ENCODE measurements at regions not wholly inside any gene's neighbourhood (a gene's known extent, or its start where the extent isn't known, plus 50 kb on each side); places are given as distances from the start of the nearest gene placed in this dataset.

- H3K36me3 ChIP-seq, result no peaks in the 10 kb centered on the region
- H3K4me3 ChIP-seq, result no peak overlapping the region
- no peaks in the 10 kb centered on the region for H3K4me1 ChIP-seq (ENCODE audit: low read depth)
- H3K27me3 ChIP-seq, result no peaks in the 10 kb centered on the region
- H3K9me3 ChIP-seq (ENCODE audit: low read depth), result no peaks in the 10 kb centered on the region
- H3K27ac ChIP-seq, result no peak overlapping the region
- DNase-seq (ENCODE audit: low read depth in 1 of 2, low spot score in 1 of 2), result no peak
- TF ChIP-seq, protein P1, sequence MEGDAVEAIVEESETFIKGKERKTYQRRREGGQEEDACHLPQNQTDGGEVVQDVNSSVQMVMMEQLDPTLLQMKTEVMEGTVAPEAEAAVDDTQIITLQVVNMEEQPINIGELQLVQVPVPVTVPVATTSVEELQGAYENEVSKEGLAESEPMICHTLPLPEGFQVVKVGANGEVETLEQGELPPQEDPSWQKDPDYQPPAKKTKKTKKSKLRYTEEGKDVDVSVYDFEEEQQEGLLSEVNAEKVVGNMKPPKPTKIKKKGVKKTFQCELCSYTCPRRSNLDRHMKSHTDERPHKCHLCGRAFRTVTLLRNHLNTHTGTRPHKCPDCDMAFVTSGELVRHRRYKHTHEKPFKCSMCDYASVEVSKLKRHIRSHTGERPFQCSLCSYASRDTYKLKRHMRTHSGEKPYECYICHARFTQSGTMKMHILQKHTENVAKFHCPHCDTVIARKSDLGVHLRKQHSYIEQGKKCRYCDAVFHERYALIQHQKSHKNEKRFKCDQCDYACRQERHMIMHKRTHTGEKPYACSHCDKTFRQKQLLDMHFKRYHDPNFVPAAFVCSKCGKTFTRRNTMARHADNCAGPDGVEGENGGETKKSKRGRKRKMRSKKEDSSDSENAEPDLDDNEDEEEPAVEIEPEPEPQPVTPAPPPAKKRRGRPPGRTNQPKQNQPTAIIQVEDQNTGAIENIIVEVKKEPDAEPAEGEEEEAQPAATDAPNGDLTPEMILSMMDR (IDR thresholded peaks at IDR 0.05; ENCODE audit: low read depth, low read length), result no peak
Observed at GRCh38 chr10:111200505-111201186, 123.8 kb downstream of the ADRA2A start.

- H3K4me3 ChIP-seq, result no peak overlapping the region
- H3K27me3 ChIP-seq, result no peaks in the 10 kb centered on the region
- no peak overlapping the region for H3K27ac ChIP-seq
- H3K4me1 ChIP-seq (ENCODE audit: low read depth), result no peaks in the 10 kb centered on the region
- no peaks in the 10 kb centered on the region for H3K9me3 ChIP-seq (ENCODE audit: low read depth)
- TF ChIP-seq, protein P1 (IDR thresholded peaks at IDR 0.05; ENCODE audit: low read depth, low read length), result no peak
- no peak for DNase-seq (ENCODE audit: low read depth in 1 of 2, low spot score in 1 of 2)
- H3K36me3 ChIP-seq, result no peaks in the 10 kb centered on the region
Observed at GRCh38 chr10:111203615-111204014, 126.8 kb downstream of the ADRA2A start.

- TF ChIP-seq, protein P1 (IDR thresholded peaks at IDR 0.05; ENCODE audit: low read depth, low read length), result no peak
Observed at GRCh38 chr10:111204838-111205237, 128.0 kb downstream of the ADRA2A start.

GRCh38 chr10:111206521-111206920 lies 129.7 kb downstream of the ADRA2A start:
- Histone ChIP-seq H3K4me1 (ENCODE audit: low read depth) (no peaks in the 10 kb centered on the region), H3K27me3 (no peaks in the 10 kb centered on the region), H3K9me3 (ENCODE audit: low read depth) (no peaks in the 10 kb centered on the region), H3K36me3 (no peaks in the 10 kb centered on the region), H3K27ac (no peak overlapping the region), H3K4me3 (no peak overlapping the region)
- DNase-seq (ENCODE audit: low read depth in 1 of 2, low spot score in 1 of 2), result no peak
- TF ChIP-seq, protein P1 (IDR thresholded peaks at IDR 0.05; ENCODE audit: low read depth, low read length), result no peak

More at GRCh38 chr10:111204838-111205237, 128.0 kb downstream of the ADRA2A start:
- no peaks in the 10 kb centered on the region for H3K27me3 ChIP-seq
- H3K4me3 ChIP-seq, result no peak overlapping the region
- no peak for DNase-seq (ENCODE audit: low read depth in 1 of 2, low spot score in 1 of 2)
- H3K4me1 ChIP-seq (ENCODE audit: low read depth), result no peaks in the 10 kb centered on the region
- H3K36me3 ChIP-seq, result no peaks in the 10 kb centered on the region
- H3K27ac ChIP-seq, result no peak overlapping the region
- no peaks in the 10 kb centered on the region for H3K9me3 ChIP-seq (ENCODE audit: low read depth)

- no peak for DNase-seq (ENCODE audit: low read depth in 1 of 2, low spot score in 1 of 2)
- H3K36me3 ChIP-seq, result no peaks in the 10 kb centered on the region
- no peaks in the 10 kb centered on the region for H3K9me3 ChIP-seq (ENCODE audit: low read depth)
- H3K4me3 ChIP-seq, result no peak overlapping the region
- no peaks in the 10 kb centered on the region for H3K4me1 ChIP-seq (ENCODE audit: low read depth)
- no peak overlapping the region for H3K27ac ChIP-seq
- TF ChIP-seq, protein P1 (IDR thresholded peaks at IDR 0.05; ENCODE audit: low read depth, low read length), result no peak
- no peaks in the 10 kb centered on the region for H3K27me3 ChIP-seq
Observed at GRCh38 chr10:111207500-111207899, 130.7 kb downstream of the ADRA2A start.

All from cardiac muscle cell (in vitro differentiated cells and primary cell).